A673 (cell line): ENCODE measurements at regions not wholly inside any gene's neighbourhood (a gene's known extent, or its start where the extent isn't known, plus 50 kb on each side); places are given as distances from the start of the nearest gene placed in this dataset.

ENCODE experiments used
- EZH2 ChIP-seq: fragments of 200-600 bp; sonication (generic); IDR thresholded peaks from 2 replicates; pipeline ENCODE4 v1.6.1; 2017; ENCODE audit warnings: borderline replicate concordance, low read depth, mild to moderate bottlenecking, mixed read lengths, antibody characterized with exemption, low read length; ENCODE audit not compliant: poor library complexity, severe bottlenecking
- TF ChIP-seq, protein P1 (sequence below): fragments of 300-800, 200-600 bp; sonication (generic); conservative IDR thresholded peaks from 2 replicates; pipeline ENCODE4 v1.5.1; 2017; ENCODE audit warnings: low read depth, mild to moderate bottlenecking, antibody characterized with exemption, low read length, moderate library complexity, mixed read lengths

DNA sequence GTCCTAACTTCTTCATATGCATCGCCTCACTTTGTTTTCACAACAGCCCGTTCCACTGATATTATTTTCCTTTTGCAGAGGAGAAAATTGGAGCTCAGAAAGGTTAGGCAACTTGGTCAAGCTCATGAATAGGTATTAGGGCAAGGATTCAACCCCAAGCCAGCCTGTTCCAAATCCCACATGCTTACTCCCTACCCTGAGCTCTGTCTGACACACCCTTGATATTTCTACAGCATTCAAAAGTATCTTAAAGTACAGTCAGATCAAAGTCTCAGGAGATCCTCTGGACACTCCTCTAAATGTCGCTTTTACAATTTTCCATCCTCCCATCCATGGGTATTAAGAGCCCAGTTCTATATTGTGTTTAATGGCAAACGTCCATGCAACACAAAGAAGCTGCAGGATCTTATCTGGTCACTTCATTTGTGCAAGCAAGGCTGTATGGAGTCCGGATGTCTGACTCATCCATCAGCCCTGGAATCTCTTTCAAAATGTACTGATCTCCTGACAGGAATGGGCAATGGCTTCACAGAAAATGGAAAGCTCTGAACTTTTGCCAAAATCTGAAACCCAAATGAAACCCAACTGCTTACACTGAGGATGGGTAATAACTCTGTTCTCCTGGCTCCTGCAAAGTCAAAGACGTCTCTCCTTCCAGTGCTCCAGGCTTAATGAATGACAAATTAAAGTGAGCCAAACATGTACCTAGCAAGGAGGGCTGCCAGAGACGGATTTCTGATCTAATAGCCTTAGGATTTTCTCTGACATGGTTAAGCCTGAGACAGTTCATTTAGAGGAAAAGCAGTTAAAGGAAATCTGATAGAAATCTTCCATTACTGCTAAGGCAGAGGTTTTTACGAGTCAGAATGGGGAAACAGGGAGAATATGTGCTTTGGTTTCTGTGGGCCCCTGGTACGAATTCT, 230.9 kb upstream of the RORA start:
- TF ChIP-seq, protein P1, sequence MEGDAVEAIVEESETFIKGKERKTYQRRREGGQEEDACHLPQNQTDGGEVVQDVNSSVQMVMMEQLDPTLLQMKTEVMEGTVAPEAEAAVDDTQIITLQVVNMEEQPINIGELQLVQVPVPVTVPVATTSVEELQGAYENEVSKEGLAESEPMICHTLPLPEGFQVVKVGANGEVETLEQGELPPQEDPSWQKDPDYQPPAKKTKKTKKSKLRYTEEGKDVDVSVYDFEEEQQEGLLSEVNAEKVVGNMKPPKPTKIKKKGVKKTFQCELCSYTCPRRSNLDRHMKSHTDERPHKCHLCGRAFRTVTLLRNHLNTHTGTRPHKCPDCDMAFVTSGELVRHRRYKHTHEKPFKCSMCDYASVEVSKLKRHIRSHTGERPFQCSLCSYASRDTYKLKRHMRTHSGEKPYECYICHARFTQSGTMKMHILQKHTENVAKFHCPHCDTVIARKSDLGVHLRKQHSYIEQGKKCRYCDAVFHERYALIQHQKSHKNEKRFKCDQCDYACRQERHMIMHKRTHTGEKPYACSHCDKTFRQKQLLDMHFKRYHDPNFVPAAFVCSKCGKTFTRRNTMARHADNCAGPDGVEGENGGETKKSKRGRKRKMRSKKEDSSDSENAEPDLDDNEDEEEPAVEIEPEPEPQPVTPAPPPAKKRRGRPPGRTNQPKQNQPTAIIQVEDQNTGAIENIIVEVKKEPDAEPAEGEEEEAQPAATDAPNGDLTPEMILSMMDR, result no peak
- TF ChIP-seq EZH2, result no peak
